ENCODE measurements at regions not wholly inside any gene's neighbourhood (a gene's known extent, or its start where the extent isn't known, plus 50 kb on each side); places are given as distances from the start of the nearest gene placed in this dataset.

- TF ChIP-seq, protein P1, sequence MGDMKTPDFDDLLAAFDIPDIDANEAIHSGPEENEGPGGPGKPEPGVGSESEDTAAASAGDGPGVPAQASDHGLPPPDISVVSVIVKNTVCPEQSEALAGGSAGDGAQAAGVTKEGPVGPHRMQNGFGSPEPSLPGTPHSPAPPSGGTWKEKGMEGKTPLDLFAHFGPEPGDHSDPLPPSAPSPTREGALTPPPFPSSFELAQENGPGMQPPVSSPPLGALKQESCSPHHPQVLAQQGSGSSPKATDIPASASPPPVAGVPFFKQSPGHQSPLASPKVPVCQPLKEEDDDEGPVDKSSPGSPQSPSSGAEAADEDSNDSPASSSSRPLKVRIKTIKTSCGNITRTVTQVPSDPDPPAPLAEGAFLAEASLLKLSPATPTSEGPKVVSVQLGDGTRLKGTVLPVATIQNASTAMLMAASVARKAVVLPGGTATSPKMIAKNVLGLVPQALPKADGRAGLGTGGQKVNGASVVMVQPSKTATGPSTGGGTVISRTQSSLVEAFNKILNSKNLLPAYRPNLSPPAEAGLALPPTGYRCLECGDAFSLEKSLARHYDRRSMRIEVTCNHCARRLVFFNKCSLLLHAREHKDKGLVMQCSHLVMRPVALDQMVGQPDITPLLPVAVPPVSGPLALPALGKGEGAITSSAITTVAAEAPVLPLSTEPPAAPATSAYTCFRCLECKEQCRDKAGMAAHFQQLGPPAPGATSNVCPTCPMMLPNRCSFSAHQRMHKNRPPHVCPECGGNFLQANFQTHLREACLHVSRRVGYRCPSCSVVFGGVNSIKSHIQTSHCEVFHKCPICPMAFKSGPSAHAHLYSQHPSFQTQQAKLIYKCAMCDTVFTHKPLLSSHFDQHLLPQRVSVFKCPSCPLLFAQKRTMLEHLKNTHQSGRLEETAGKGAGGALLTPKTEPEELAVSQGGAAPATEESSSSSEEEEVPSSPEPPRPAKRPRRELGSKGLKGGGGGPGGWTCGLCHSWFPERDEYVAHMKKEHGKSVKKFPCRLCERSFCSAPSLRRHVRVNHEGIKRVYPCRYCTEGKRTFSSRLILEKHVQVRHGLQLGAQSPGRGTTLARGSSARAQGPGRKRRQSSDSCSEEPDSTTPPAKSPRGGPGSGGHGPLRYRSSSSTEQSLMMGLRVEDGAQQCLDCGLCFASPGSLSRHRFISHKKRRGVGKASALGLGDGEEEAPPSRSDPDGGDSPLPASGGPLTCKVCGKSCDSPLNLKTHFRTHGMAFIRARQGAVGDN (IDR thresholded peaks at IDR 0.05): no peak
- no peak for TF ChIP-seq NFYA (IDR thresholded peaks at IDR 0.05; ENCODE audit: borderline replicate concordance, low read depth, low read length)
- TF ChIP-seq BRCA1 (IDR thresholded peaks at IDR 0.05; ENCODE audit: low read depth, low read length): no peak
- no peak for TF ChIP-seq NFXL1 (IDR thresholded peaks at IDR 0.05; ENCODE audit: borderline replicate concordance)
- no peak for TF ChIP-seq MTA2 (IDR thresholded peaks at IDR 0.05; ENCODE audit: low read depth)
- TF ChIP-seq TCF12 (IDR thresholded peaks at IDR 0.05; ENCODE audit: low read depth, low read length): no peak
- no peak for TF ChIP-seq RAD51 (IDR thresholded peaks at IDR 0.05)
- TF ChIP-seq, protein P2, sequence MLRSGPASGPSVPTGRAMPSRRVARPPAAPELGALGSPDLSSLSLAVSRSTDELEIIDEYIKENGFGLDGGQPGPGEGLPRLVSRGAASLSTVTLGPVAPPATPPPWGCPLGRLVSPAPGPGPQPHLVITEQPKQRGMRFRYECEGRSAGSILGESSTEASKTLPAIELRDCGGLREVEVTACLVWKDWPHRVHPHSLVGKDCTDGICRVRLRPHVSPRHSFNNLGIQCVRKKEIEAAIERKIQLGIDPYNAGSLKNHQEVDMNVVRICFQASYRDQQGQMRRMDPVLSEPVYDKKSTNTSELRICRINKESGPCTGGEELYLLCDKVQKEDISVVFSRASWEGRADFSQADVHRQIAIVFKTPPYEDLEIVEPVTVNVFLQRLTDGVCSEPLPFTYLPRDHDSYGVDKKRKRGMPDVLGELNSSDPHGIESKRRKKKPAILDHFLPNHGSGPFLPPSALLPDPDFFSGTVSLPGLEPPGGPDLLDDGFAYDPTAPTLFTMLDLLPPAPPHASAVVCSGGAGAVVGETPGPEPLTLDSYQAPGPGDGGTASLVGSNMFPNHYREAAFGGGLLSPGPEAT (IDR thresholded peaks at IDR 0.05; ENCODE audit: low read depth): no peak
- no peak for TF ChIP-seq RELA (IDR thresholded peaks at IDR 0.05; ENCODE audit: borderline replicate concordance, partially characterized antibody)
- TF ChIP-seq JUND (IDR thresholded peaks at IDR 0.05; ENCODE audit: low read depth, low read length): no peak
These were observed 249.8 kb upstream of the FSHR start (continued) for GRCh38 chr2:49404108-49404507.
